ENCODE measurements at regions not wholly inside any gene's neighbourhood (a gene's known extent, or its start where the extent isn't known, plus 50 kb on each side); places are given as distances from the start of the nearest gene placed in this dataset.
"Not testable (repeated sequence)": the region's sequence is repeated elsewhere in the genome, so short reads cannot be mapped to it uniquely, and the experiment has no call there.

- in situ Hi-C loops (cut with HindIII; ENCODE audit: low sequenced_read_pairs) = no loop called here
Observed at GRCh38 chr7:114182837-114183236, 231.8 kb upstream of the FOXP2 start.

GRCh38 chr7:114181280-114181679, 233.3 kb upstream of the FOXP2 start:
- in situ Hi-C loops (cut with HindIII; ENCODE audit: low sequenced_read_pairs) = no loop called here

GRCh38 chr7:114180556-114181266, 233.9 kb upstream of the FOXP2 start:
- in situ Hi-C loops (cut with HindIII; ENCODE audit: low sequenced_read_pairs) = no loop called here

GRCh38 chr7:114175125-114175524, 239.5 kb upstream of the FOXP2 start:
- in situ Hi-C loops (cut with HindIII; ENCODE audit: low sequenced_read_pairs) = no loop called here

GRCh38 chr7:114173170-114173890, 241.3 kb upstream of the FOXP2 start:
- in situ Hi-C loops (cut with HindIII; ENCODE audit: low sequenced_read_pairs) = no loop called here

- in situ Hi-C loops (cut with HindIII; ENCODE audit: low sequenced_read_pairs) = not testable (repeated sequence)
Observed at GRCh38 chr7:114169389-114169788, 245.2 kb upstream of the FOXP2 start.

- in situ Hi-C loops (cut with HindIII; ENCODE audit: low sequenced_read_pairs) = no loop called here
Observed at GRCh38 chr7:114160925-114161324, 242.1 kb upstream of the PPP1R3A start.

GRCh38 chr7:114158854-114159253, 240.0 kb upstream of the PPP1R3A start:
- in situ Hi-C loops (cut with HindIII; ENCODE audit: low sequenced_read_pairs) = no loop called here

GRCh38 chr7:114158275-114158674, 239.5 kb upstream of the PPP1R3A start:
- in situ Hi-C loops (cut with HindIII; ENCODE audit: low sequenced_read_pairs) = no loop called here

GRCh38 chr7:114156178-114156577, 237.4 kb upstream of the PPP1R3A start:
- in situ Hi-C loops (cut with HindIII; ENCODE audit: low sequenced_read_pairs) = no loop called here

- in situ Hi-C loops (cut with HindIII; ENCODE audit: low sequenced_read_pairs) = no loop called here
Observed at GRCh38 chr7:114155116-114156110, 236.6 kb upstream of the PPP1R3A start.

- in situ Hi-C loops (cut with HindIII; ENCODE audit: low sequenced_read_pairs) = no loop called here
Observed at GRCh38 chr7:114153700-114154099, 234.9 kb upstream of the PPP1R3A start.

- in situ Hi-C loops (cut with HindIII; ENCODE audit: low sequenced_read_pairs) = no loop called here
Observed at GRCh38 chr7:114152314-114152938, 233.6 kb upstream of the PPP1R3A start.

- in situ Hi-C loops (cut with HindIII; ENCODE audit: low sequenced_read_pairs) = no loop called here
Observed at GRCh38 chr7:114151777-114152176, 233.0 kb upstream of the PPP1R3A start.

- in situ Hi-C loops (cut with HindIII; ENCODE audit: low sequenced_read_pairs) = no loop called here
Observed at GRCh38 chr7:114150689-114151088, 231.9 kb upstream of the PPP1R3A start.

GRCh38 chr7:114148779-114149178, 230.0 kb upstream of the PPP1R3A start:
- in situ Hi-C loops (cut with HindIII; ENCODE audit: low sequenced_read_pairs) = no loop called here

- in situ Hi-C loops (cut with HindIII; ENCODE audit: low sequenced_read_pairs) = no loop called here
Observed at GRCh38 chr7:114141415-114141814, 222.6 kb upstream of the PPP1R3A start.

- in situ Hi-C loops (cut with HindIII; ENCODE audit: low sequenced_read_pairs) = no loop called here
Observed at GRCh38 chr7:114140561-114140960, 221.8 kb upstream of the PPP1R3A start.

- in situ Hi-C loops (cut with HindIII; ENCODE audit: low sequenced_read_pairs) = not testable (repeated sequence)
Observed at GRCh38 chr7:114139690-114140089, 220.9 kb upstream of the PPP1R3A start.

GRCh38 chr7:114138587-114138986, 219.8 kb upstream of the PPP1R3A start:
- in situ Hi-C loops (cut with HindIII; ENCODE audit: low sequenced_read_pairs) = no loop called here

- in situ Hi-C loops (cut with HindIII; ENCODE audit: low sequenced_read_pairs) = no loop called here
Observed at GRCh38 chr7:114133717-114134116, 214.9 kb upstream of the PPP1R3A start.
